Stomach (tissue), 8 donors: ENCODE measurements at regions not wholly inside any gene's neighbourhood (a gene's known extent, or its start where the extent isn't known, plus 50 kb on each side); places are given as distances from the start of the nearest gene placed in this dataset.
A peak's percentile ranks its signal among the peaks of the same experiment; 100 is the strongest.

Experiments used
- DNase-seq, 2 donors: peaks; one replicate each; pipeline versions ENCODE4 v3.0.0 to v3.0.0-alpha.2; 2013 to 2019
- H3K27ac ChIP-seq, 5 donors: fragments of 200-600 bp in 4 of 5; sonication (generic) in 4 of 5; one replicate each; pipeline ENCODE4 v1.5.1; 2013 to 2019; ENCODE audit warnings: mild to moderate bottlenecking in 1 of 5, moderate library complexity in 1 of 5
- H3K27me3 ChIP-seq, 3 donors: fragments of 200-600 bp; sonication (generic); one replicate each; pipeline ENCODE4 v1.5.1; 2017 to 2019; ENCODE audit warnings: mixed run types in 1 of 3
- H3K36me3 ChIP-seq, 4 donors: fragments of 200-600 bp; sonication (generic); 1 replicate in 3 of 4; 2 replicates in 1 of 4; pipeline ENCODE4 v1.5.1; 2016 to 2019
- H3K4me1 ChIP-seq, 4 donors: fragments of 200-600 bp; sonication (generic); one replicate each; pipeline ENCODE4 v1.5.1; 2016 to 2019
- H3K4me3 ChIP-seq, 4 donors: fragments of 200-600 bp; sonication (generic) in 3 of 4; one replicate each; pipeline ENCODE4 v1.5.1; 2016 to 2019; ENCODE audit warnings: mild to moderate bottlenecking in 1 of 4
- H3K9me3 ChIP-seq, 4 donors: fragments of 200-600 bp; sonication (generic); one replicate each; pipeline ENCODE4 v1.5.1; 2016 to 2019
- CTCF ChIP-seq, 7 experiments: fragments of 450-650 bp in 4 of 7; fragments of 200-600 bp in 3 of 7; sonication (generic) in 3 of 7; IDR thresholded peaks; one replicate each; pipeline ENCODE4 v1.5.1; 2016 to 2019; ENCODE audit warnings: antibody characterized with exemption in 7 of 7, control low read depth in 2 of 7, mild to moderate bottlenecking in 1 of 7
- EP300 ChIP-seq: sonication (generic); formaldehyde crosslinking; IDR thresholded peaks from one replicate; pipeline ENCODE4 v1.6.1; 2017; ENCODE audit warnings: antibody characterized with exemption
- POLR2A ChIP-seq, 4 donors: fragments of 450-650 bp; IDR thresholded peaks; one replicate each; pipeline ENCODE4 v1.6.1; 2016; ENCODE audit warnings: antibody characterized with exemption in 4 of 4, control low read depth in 2 of 4, mild to moderate bottlenecking in 1 of 4, moderate library complexity in 1 of 4
- POLR2AphosphoS5 ChIP-seq, 3 donors: sonication (generic); formaldehyde crosslinking; IDR thresholded peaks; one replicate each; pipeline ENCODE4 v1.6.1; 2016; ENCODE audit warnings: antibody characterized with exemption in 3 of 3
- WGBS, 5 donors: extraction: QIAGEN DNeasy Blood & Tissue Kit in 3 of 5; methylation state at CpG; one replicate each; pipeline versions ENCODE4 v1.1.5 to v1.1.7; 2013 to 2018; 5-methylcytosine and 5-hydroxymethylcytosine counted together
- intact Hi-C: fragments of 100-400 bp; cut with DNase I; formaldehyde crosslinking; loops from one replicate; pipeline ENCODE4 v1.15.1; 2023; ENCODE audit warnings: low total_unique reads
- donor health status: healthy with polysubstance abuse.
- donor health status: Bipolar disorder and iron deficiency.
- donor health status: healthy.

DNA sequence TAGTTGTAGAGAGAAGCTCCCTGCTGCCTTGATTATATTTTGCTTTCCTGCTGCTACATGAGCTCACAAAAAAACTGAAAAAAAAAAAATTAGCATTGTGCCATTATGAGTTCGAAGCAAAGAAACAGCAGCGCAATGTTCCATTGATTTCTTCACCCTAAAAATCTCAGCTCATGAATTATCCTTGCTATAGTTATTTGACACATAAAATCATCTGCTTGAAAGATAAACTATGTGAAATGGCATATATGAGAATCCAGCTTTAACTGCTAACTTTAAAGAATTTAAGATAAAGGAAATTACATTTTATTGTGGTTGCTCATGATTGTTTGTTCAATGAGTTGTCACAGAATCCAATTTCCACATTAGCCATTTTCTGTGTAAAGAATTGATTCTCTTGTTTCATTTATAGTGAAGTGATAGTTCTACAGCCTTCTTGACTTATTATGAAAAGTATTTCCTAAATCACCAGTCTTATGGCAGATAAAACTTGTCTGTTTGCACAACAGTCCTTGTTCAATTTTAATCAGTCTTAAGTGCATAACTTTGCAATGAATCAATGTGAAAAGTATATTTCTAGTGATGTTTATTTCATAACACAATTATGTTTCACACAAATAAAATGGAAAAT, 1275.0 kb upstream of the CDH9 start:
- H3K4me3 ChIP-seq, result no peak overlapping the region
- no peak for DNase-seq
- no peaks in the 10 kb centered on the region for H3K36me3 ChIP-seq
- no peak overlapping the region for H3K27ac ChIP-seq
- TF ChIP-seq CTCF (IDR thresholded peaks at IDR 0.05) (no peak), EP300 (no peak), POLR2AphosphoS5 (IDR thresholded peaks at IDR 0.05) (no peak), POLR2A (IDR thresholded peaks at IDR 0.05) (no peak)
- peaks cover 0 to 6% (median 0%) of the 10 kb centered on the region in 4 donors for H3K9me3 ChIP-seq
- H3K27me3 ChIP-seq, result no peaks in the 10 kb centered on the region
- WGBS, 5 donors, result 85 to 96% (median 91%) methylated on average over 2 of the region's 2 CpGs
- H3K4me1 ChIP-seq, result no peaks in the 10 kb centered on the region
- intact Hi-C loops, result no loop called here

DNA sequence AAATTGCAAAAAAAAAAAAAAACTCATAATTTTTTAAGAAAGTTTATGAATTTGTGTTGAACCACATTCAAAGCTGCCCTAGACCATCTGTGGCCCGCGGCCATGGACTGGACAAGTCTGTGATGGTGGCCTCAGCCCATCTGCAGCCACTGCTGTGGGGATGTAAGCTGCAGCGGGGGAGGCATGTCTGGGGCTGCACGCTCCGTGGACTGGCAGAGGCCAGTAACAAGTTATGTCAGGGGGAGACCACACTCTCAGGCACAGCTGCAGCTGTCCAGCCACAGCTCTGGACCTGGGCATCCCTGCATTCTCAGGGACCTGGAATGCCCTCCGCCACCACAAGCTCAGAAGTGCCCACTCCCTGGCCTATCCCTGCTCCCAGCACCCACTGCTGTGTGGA, 1272.3 kb upstream of the CDH9 start:
- Histone ChIP-seq H3K9me3 (peaks cover 0 to 15% (median 3%) of the 10 kb centered on the region in 4 donors), H3K4me1 (no peaks in the 10 kb centered on the region), H3K36me3 (no peaks in the 10 kb centered on the region), H3K4me3 (no peak overlapping the region), H3K27me3 (no peaks in the 10 kb centered on the region), H3K27ac (no peak overlapping the region)
- DNase-seq, result no peak
- 81 to 93% (median 86%) methylated on average over 6 of the region's 6 CpGs for WGBS, 5 donors
- intact Hi-C loops, result no loop called here
- no peak for TF ChIP-seq EP300
- no peak for TF ChIP-seq POLR2A (IDR thresholded peaks at IDR 0.05)
- no peak for TF ChIP-seq POLR2AphosphoS5 (IDR thresholded peaks at IDR 0.05)
- no peak for TF ChIP-seq CTCF (IDR thresholded peaks at IDR 0.05)

DNA sequence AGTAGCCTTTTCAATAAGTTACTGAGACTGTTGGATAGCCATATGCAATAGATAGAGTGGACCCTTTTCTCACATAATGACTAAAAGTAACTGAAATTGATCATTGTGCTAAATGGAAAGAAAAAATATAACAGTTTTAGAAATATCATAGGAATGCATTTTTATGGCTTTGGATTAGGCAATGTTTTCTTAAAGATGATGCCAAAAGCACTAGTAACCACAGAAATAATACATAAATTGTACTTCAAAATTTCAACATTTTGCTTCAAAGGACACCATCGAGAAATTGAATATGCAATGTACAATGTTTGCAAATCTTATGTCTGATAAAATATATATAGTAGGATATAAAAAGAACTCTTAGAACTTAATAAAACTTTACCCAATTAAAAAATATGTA, 1267.5 kb upstream of the CDH9 start:
- no peaks in the 10 kb centered on the region for H3K4me1 ChIP-seq
- H3K4me3 ChIP-seq, result no peak overlapping the region
- DNase-seq, result no peak
- intact Hi-C loops, result no loop called here
- H3K27ac ChIP-seq, result no peak overlapping the region
- TF ChIP-seq EP300 (no peak), CTCF (IDR thresholded peaks at IDR 0.05) (no peak), POLR2A (IDR thresholded peaks at IDR 0.05) (no peak), POLR2AphosphoS5 (IDR thresholded peaks at IDR 0.05) (no peak)
- peaks cover 0 to 30% (median 8%) of the 10 kb centered on the region in 4 donors for H3K9me3 ChIP-seq
- H3K27me3 ChIP-seq, result no peaks in the 10 kb centered on the region
- WGBS, 5 donors, result 86 to 93% (median 93%) methylated on average over 1 of the region's 1 CpG
- no peaks in the 10 kb centered on the region for H3K36me3 ChIP-seq

DNA sequence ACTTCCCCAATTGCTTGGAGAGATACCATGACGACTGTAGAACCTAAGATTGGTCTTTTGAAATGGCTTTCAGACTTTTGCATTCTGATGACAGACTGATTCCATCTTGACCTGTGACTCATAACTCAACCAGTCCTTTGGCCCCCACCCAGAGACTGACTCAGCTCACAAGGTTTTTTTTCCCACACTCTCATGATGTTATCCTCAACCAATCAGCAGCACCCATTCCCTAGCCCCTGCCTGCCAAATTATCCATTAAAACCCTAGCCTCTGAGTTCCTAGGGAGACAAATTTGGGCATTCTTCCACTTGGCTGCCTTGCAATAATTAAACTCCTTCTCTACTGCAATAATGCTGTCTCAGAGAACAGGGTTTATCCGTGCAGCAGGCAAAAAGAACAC, 1263.3 kb upstream of the CDH9 start:
- no peak overlapping the region for H3K27ac ChIP-seq
- peak in 1 of 2 donors; percentile 58 for DNase-seq
- TF ChIP-seq POLR2AphosphoS5 (IDR thresholded peaks at IDR 0.05) (no peak), CTCF (IDR thresholded peaks at IDR 0.05) (no peak), POLR2A (IDR thresholded peaks at IDR 0.05) (no peak), EP300 (no peak)
- intact Hi-C loops, result no loop called here
- H3K9me3 ChIP-seq, result peaks cover 0 to 28% (median 8%) of the 10 kb centered on the region in 4 donors
- no peak overlapping the region for H3K4me3 ChIP-seq
- no peaks in the 10 kb centered on the region for H3K36me3 ChIP-seq
- H3K27me3 ChIP-seq, result no peaks in the 10 kb centered on the region
- 19 to 56% (median 30%) methylated on average over 2 of the region's 2 CpGs for WGBS, 5 donors
- H3K4me1 ChIP-seq, result no peaks in the 10 kb centered on the region
